OCI-LY1 (cell line): ENCODE measurements at regions not wholly inside any gene's neighbourhood (a gene's known extent, or its start where the extent isn't known, plus 50 kb on each side); places are given as distances from the start of the nearest gene placed in this dataset.

Experiments used
- H2AFZ ChIP-seq: fragments of 200-600 bp; sonication (generic), shearing (Covaris generic); 2 replicates; pipeline ENCODE4 v1.6.0; 2014; ENCODE audit warnings: antibody characterized with exemption, mild to moderate bottlenecking, low read length
- H3F3A ChIP-seq: fragments of 200-600 bp; sonication (generic), shearing (Covaris generic); 2 replicates; pipeline ENCODE4 v1.6.0; 2014; ENCODE audit warnings: mild to moderate bottlenecking, antibody characterized with exemption, low read length, moderate library complexity; ENCODE audit not compliant: insufficient read depth
- H3K27ac ChIP-seq: fragments of 200-600 bp; sonication (generic); 2 replicates; pipeline ENCODE4 v1.5.1; 2014; ENCODE audit warnings: low read length, mixed run types, mild to moderate bottlenecking, low read depth; ENCODE audit not compliant: poor library complexity, severe bottlenecking
- H3K27me3 ChIP-seq: fragments of 200-600 bp; sonication (generic); 2 replicates; pipeline ENCODE4 v1.6.0; 2014; ENCODE audit warnings: antibody characterized with exemption, mild to moderate bottlenecking, low read length, moderate library complexity; ENCODE audit not compliant: insufficient read depth
- H3K36me3 ChIP-seq: fragments of 200-600 bp; sonication (generic); 2 replicates; pipeline ENCODE4 v1.6.1; 2014; ENCODE audit warnings: mild to moderate bottlenecking, antibody characterized with exemption, low read length, moderate library complexity, mixed read lengths; ENCODE audit not compliant: insufficient read depth
- H3K4me1 ChIP-seq: fragments of 200-600 bp; sonication (generic); 2 replicates; pipeline ENCODE4 v1.5.1; 2014; ENCODE audit warnings: mild to moderate bottlenecking, low read length, moderate library complexity; ENCODE audit not compliant: insufficient read depth, severe bottlenecking
- H3K4me2 ChIP-seq: fragments of 200-600 bp; sonication (generic), shearing (Covaris generic); 2 replicates; pipeline ENCODE4 v1.6.1; 2014; ENCODE audit warnings: low read length
- H3K4me3 ChIP-seq: fragments of 200-600 bp; sonication (generic); 2 replicates; pipeline ENCODE4 v1.5.1; 2014; ENCODE audit warnings: low read length, low read depth, mild to moderate bottlenecking, mixed read lengths; ENCODE audit not compliant: poor library complexity, severe bottlenecking
- H3K79me2 ChIP-seq: fragments of 200-600 bp; shearing (Covaris generic); 2 replicates; pipeline ENCODE4 v1.6.1; 2016; ENCODE audit warnings: mixed run types, low read length, mixed read lengths; ENCODE audit not compliant: insufficient read depth
- H3K9ac ChIP-seq: fragments of 200-600 bp; sonication (generic), shearing (Covaris generic); 2 replicates; pipeline ENCODE4 v1.6.1; 2014; ENCODE audit warnings: mild to moderate bottlenecking, low read length, mixed read lengths
- H3K9me2 ChIP-seq: fragments of 200-600 bp; sonication (generic), shearing (Covaris generic); 2 replicates; pipeline ENCODE4 v1.6.1; 2014; ENCODE audit warnings: low read depth, mild to moderate bottlenecking, low read length, mixed read lengths
- H3K9me3 ChIP-seq: fragments of 200-600 bp; shearing (Covaris generic); 2 replicates; pipeline ENCODE4 v1.6.1; 2014; ENCODE audit warnings: low read length, mixed read lengths
- H4K20me1 ChIP-seq: fragments of 200-600 bp; sonication (generic), shearing (Covaris generic); 2 replicates; pipeline ENCODE4 v1.6.0; 2016; ENCODE audit warnings: mild to moderate bottlenecking, low read length; ENCODE audit not compliant: insufficient read depth
- EZH2 ChIP-seq: fragments of 200-600 bp; sonication (generic), shearing (Covaris generic); IDR thresholded peaks from 2 replicates; pipeline ENCODE4 v1.8.0; 2017; ENCODE audit warnings: borderline replicate concordance, mixed run types, mild to moderate bottlenecking, antibody characterized with exemption, low read length, moderate library complexity, mixed read lengths
- TF ChIP-seq, protein P1 (sequence below): fragments of 200-600 bp; sonication (generic), shearing (Covaris generic); IDR thresholded peaks from 2 replicates; pipeline ENCODE4 v1.5.1; 2017; ENCODE audit warnings: mild to moderate bottlenecking, antibody characterized with exemption, low read length, moderate library complexity, mixed read lengths

DNA sequence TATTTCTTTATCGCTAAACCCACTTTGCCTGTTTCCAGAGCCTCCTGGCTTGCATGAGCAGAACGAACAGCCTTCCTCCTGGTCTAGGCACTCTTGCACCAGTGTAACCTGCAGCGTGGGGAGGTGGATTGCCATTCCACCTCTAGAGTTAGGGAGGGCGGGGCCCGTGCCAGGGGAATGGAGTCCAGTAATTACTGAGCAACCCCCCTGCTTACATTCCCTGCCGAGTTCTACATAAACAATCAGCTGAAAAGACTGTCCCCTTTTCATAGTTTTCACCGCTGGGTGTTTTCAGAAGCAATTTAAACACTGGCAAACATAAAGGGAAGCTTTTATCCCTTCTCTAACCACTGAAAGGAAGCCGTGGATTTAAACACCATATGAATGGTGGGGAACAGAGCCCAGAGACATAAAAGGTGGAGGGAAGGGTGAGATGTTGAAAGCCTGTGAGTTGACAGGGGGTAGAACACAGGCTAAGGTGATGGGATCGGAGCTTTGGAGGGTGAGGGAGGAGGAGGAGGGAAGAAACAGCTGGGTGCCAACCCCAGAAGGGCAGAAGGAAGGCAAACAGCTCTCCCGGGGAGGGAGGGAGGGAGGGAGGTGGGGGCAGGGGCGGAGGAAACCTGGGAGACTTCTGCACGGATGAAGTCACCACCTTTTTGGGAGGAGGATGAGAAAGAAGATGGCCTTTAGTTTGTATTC, 68.0 kb upstream of the WDR26 start:
- H3K36me3 ChIP-seq, result no peaks in the 10 kb centered on the region
- no peaks in the 10 kb centered on the region for H3F3A ChIP-seq
- no peak overlapping the region for H3K9ac ChIP-seq
- no peaks in the 10 kb centered on the region for H3K79me2 ChIP-seq
- no peaks in the 10 kb centered on the region for H3K4me1 ChIP-seq
- no peaks in the 10 kb centered on the region for H3K9me2 ChIP-seq
- no peaks in the 10 kb centered on the region for H3K9me3 ChIP-seq
- H4K20me1 ChIP-seq, result no peaks in the 10 kb centered on the region
- H3K27ac ChIP-seq, result no peak overlapping the region
- H2AFZ ChIP-seq, result no peak overlapping the region
- H3K4me2 ChIP-seq, result no peak overlapping the region
- no peak overlapping the region for H3K4me3 ChIP-seq
- peaks cover 6% of the 10 kb centered on the region; the same call in 1 of the 2 replicates for H3K27me3 ChIP-seq
- TF ChIP-seq EZH2, result no peak
- TF ChIP-seq, protein P1, sequence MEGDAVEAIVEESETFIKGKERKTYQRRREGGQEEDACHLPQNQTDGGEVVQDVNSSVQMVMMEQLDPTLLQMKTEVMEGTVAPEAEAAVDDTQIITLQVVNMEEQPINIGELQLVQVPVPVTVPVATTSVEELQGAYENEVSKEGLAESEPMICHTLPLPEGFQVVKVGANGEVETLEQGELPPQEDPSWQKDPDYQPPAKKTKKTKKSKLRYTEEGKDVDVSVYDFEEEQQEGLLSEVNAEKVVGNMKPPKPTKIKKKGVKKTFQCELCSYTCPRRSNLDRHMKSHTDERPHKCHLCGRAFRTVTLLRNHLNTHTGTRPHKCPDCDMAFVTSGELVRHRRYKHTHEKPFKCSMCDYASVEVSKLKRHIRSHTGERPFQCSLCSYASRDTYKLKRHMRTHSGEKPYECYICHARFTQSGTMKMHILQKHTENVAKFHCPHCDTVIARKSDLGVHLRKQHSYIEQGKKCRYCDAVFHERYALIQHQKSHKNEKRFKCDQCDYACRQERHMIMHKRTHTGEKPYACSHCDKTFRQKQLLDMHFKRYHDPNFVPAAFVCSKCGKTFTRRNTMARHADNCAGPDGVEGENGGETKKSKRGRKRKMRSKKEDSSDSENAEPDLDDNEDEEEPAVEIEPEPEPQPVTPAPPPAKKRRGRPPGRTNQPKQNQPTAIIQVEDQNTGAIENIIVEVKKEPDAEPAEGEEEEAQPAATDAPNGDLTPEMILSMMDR, result no peak

DNA sequence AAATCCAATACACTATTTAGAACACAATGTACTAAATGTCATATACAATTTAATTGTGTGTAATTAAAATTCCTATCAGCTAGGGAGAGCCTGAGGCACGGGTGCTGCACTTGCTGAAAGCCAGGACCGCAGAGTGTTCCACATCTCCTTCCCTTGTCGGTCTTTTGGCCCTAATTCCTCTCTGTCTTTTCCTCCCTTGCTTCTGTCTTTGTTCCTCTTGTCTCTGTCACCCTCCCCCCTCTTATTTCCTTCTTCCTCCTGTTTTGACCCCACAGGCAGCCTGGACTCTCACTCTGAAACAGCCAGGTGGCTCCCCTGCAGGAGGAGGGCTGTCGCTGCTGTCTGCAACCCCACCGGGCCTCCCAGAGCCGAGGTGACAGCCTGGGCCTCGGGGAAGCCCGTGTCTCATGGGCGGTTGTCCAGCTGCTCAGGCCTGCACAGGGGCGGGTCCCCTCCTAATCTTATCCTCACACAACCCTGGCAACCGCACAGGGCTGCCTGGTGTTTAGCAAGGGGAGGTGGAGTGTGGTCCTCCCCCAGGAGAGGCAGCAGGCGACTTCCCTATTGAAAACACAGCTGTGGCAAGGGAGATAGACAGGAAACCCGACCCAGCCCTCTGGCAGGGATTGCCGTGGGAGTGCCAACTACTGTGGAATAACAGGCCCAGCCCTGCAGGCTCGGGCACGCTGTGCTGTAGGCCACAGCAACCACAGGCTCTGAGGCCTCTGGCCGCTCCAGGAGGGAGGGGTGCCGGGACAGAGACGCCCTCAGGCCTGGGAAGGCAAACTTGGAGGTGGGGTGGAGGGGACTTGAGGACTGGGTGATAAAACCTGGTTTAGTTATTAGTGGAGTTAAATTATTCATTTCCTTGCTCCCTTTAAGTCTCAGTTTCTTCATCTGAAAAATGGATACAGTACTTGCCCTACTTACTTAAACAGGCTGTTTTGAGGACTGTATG, 68.8 kb upstream of the WDR26 start:
- H3K9me3 ChIP-seq, result no peaks in the 10 kb centered on the region
- H3F3A ChIP-seq, result no peaks in the 10 kb centered on the region
- no peaks in the 10 kb centered on the region for H3K9me2 ChIP-seq
- no peaks in the 10 kb centered on the region for H3K4me1 ChIP-seq
- no peak overlapping the region for H3K27ac ChIP-seq
- H3K9ac ChIP-seq, result no peak overlapping the region
- peaks cover 6% of the 10 kb centered on the region; the same call in 1 of the 2 replicates for H3K27me3 ChIP-seq
- H4K20me1 ChIP-seq, result no peaks in the 10 kb centered on the region
- no peak overlapping the region for H2AFZ ChIP-seq
- TF ChIP-seq, protein P1, result no peak
- H3K4me3 ChIP-seq, result no peak overlapping the region
- H3K36me3 ChIP-seq, result no peaks in the 10 kb centered on the region
- no peak overlapping the region for H3K4me2 ChIP-seq
- no peaks in the 10 kb centered on the region for H3K79me2 ChIP-seq

DNA sequence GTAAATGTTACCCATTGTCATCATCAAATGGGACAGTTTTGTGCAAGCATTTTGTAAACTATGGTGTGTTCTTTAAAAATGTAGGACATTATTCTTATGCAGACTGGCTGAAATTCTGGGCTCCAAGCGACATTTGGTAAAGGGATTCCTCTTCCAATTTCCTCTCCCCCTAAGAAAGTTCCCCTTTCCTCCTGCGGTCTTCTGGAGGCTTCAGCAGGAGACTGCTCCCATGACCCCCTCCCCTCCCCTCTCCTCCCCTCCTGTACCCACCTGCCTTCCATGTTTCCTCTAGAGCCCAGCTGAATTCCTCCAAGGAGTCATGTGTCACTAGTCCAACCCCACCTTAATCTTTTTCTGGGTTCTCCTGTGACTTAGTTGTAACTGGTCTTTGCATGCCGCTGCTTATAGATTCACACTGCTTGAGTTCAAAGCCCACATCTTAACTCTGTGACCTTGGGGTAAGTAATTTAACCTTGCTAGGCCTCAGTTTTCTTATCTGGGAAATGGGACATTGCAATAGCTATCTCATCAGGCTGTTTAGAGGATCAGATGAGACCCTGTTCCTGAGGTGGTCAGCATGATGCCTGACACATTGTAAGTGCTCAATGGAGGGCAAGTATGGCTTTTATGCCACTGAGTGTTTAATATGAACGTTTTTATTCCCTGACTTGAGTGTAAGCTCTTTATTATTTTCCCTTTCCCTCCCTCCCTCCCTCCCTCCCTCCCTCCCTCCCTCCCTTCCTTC, 69.9 kb upstream of the WDR26 start:
- Histone ChIP-seq H3K27ac (no peak overlapping the region), H3K9me3 (no peaks in the 10 kb centered on the region), H3K36me3 (no peaks in the 10 kb centered on the region), H3K4me1 (no peaks in the 10 kb centered on the region), H3K9ac (no peak overlapping the region), H3K79me2 (no peaks in the 10 kb centered on the region), H3K4me2 (no peak overlapping the region), H3F3A (no peaks in the 10 kb centered on the region), H2AFZ (no peak overlapping the region), H4K20me1 (no peaks in the 10 kb centered on the region), H3K27me3 (peaks cover 6% of the 10 kb centered on the region; the same call in 1 of the 2 replicates), H3K9me2 (no peaks in the 10 kb centered on the region), H3K4me3 (no peak overlapping the region)
- no peak for TF ChIP-seq EZH2
- TF ChIP-seq, protein P1, result no peak
